Renal pelvis (tissue), 1 donor: ENCODE measurements at regions not wholly inside any gene's neighbourhood (a gene's known extent, or its start where the extent isn't known, plus 50 kb on each side); places are given as distances from the start of the nearest gene placed in this dataset.
"Not testable (repeated sequence)": the region's sequence is repeated elsewhere in the genome, so short reads cannot be mapped to it uniquely, and the experiment has no call there.

Experiments used
- DNase-seq: peaks from one replicate; pipeline ENCODE4 v3.0.0-alpha.2; 2013

- DNase-seq = not testable (repeated sequence)
Measured at GRCh38 chr7:68082961-68083657, 1086.5 kb downstream of the TYW1 start.

GRCh38 chr7:68087401-68087800, 1090.8 kb downstream of the TYW1 start:
- no peak for DNase-seq

GRCh38 chr7:68088879-68089278, 1092.2 kb downstream of the TYW1 start:
- no peak for DNase-seq

- DNase-seq = not testable (repeated sequence)
Measured at GRCh38 chr7:68090256-68090655, 1093.6 kb downstream of the TYW1 start.

GRCh38 chr7:68103319-68103718, 1106.7 kb downstream of the TYW1 start:
- no peak for DNase-seq

GRCh38 chr7:68107261-68107660, 1110.6 kb downstream of the TYW1 start:
- DNase-seq = peak; percentile 59

- DNase-seq = no peak
Measured at GRCh38 chr7:68107968-68108367, 1111.3 kb downstream of the TYW1 start.

GRCh38 chr7:68109299-68109698, 1112.7 kb downstream of the TYW1 start:
- no peak for DNase-seq

- DNase-seq = no peak
Measured at GRCh38 chr7:68119411-68119810, 1122.8 kb downstream of the TYW1 start.

- no peak for DNase-seq
Measured at GRCh38 chr7:68121056-68121455, 1124.4 kb downstream of the TYW1 start.

GRCh38 chr7:68121655-68122054, 1125.0 kb downstream of the TYW1 start:
- no peak for DNase-seq

- no peak for DNase-seq
Measured at GRCh38 chr7:68122801-68123200, 1126.2 kb downstream of the TYW1 start.

- DNase-seq = no peak
Measured at GRCh38 chr7:68125168-68125567, 1128.5 kb downstream of the TYW1 start.

GRCh38 chr7:68133045-68133444, 1136.4 kb downstream of the TYW1 start:
- DNase-seq = no peak

GRCh38 chr7:68143345-68143744, 1146.7 kb downstream of the TYW1 start:
- DNase-seq = no peak

GRCh38 chr7:68146983-68147382, 1150.3 kb downstream of the TYW1 start:
- DNase-seq = no peak

- DNase-seq = no peak
Measured at GRCh38 chr7:68147614-68148238, 1151.1 kb downstream of the TYW1 start.

GRCh38 chr7:68148440-68148839, 1151.8 kb downstream of the TYW1 start:
- DNase-seq = no peak

GRCh38 chr7:68152205-68152604, 1155.6 kb downstream of the TYW1 start:
- no peak for DNase-seq

- DNase-seq = no peak
Measured at GRCh38 chr7:68155676-68156075, 1159.0 kb downstream of the TYW1 start.

GRCh38 chr7:68158686-68159295, 1162.2 kb downstream of the TYW1 start:
- DNase-seq = peak; percentile 24

GRCh38 chr7:68162712-68163111, 1166.1 kb downstream of the TYW1 start:
- no peak for DNase-seq

GRCh38 chr7:68166525-68166924, 1169.9 kb downstream of the TYW1 start:
- no peak for DNase-seq
